KMS-11 (cell line): ENCODE measurements at regions not wholly inside any gene's neighbourhood (a gene's known extent, or its start where the extent isn't known, plus 50 kb on each side); places are given as distances from the start of the nearest gene placed in this dataset.
"Not testable (repeated sequence)": the region's sequence is repeated elsewhere in the genome, so short reads cannot be mapped to it uniquely, and the experiment has no call there.

ENCODE experiments used
- H2AFZ ChIP-seq: fragments of 200-600 bp; sonication (generic); 2 replicates; pipeline ENCODE4 v1.6.1; 2016; ENCODE audit warnings: antibody characterized with exemption, mixed run types, low read depth
- H3K27ac ChIP-seq: fragments of 200-600 bp; sonication (generic); 2 replicates; pipeline ENCODE4 v1.6.1; 2016; ENCODE audit warnings: mild to moderate bottlenecking, mixed run types
- H3K27me3 ChIP-seq: fragments of 200-600 bp; sonication (generic); 2 replicates; pipeline ENCODE4 v1.6.1; 2017; ENCODE audit warnings: mild to moderate bottlenecking, low read depth, mixed run types, moderate library complexity; ENCODE audit not compliant: insufficient read depth
- H3K36me3 ChIP-seq: fragments of 200-600 bp; sonication (generic); 2 replicates; pipeline ENCODE4 v1.6.1; 2017; ENCODE audit warnings: mild to moderate bottlenecking, mixed run types; ENCODE audit not compliant: insufficient read depth
- H3K4me1 ChIP-seq: fragments of 200-600 bp; sonication (generic); 2 replicates; pipeline ENCODE4 v1.6.1; 2016; ENCODE audit warnings: mild to moderate bottlenecking, low read depth, mixed run types; ENCODE audit not compliant: poor library complexity, severe bottlenecking
- H3K4me2 ChIP-seq: fragments of 200-600 bp; sonication (generic); 2 replicates; pipeline ENCODE4 v1.7.0; 2016; ENCODE audit warnings: mild to moderate bottlenecking, mixed run types
- H3K4me3 ChIP-seq: fragments of 200-600 bp; sonication (generic); IDR thresholded peaks from 2 replicates; pipeline ENCODE4 v1.6.1; 2017; ENCODE audit warnings: low read depth, low read length, mixed read lengths; ENCODE audit not compliant: insufficient read depth
- H3K79me2 ChIP-seq: fragments of 200-600 bp; sonication (generic); 2 replicates; pipeline ENCODE4 v1.6.1; 2016; ENCODE audit warnings: low read depth, mixed run types; ENCODE audit not compliant: insufficient read depth
- H3K9ac ChIP-seq: fragments of 200-600 bp; sonication (generic); 2 replicates; pipeline ENCODE4 v1.6.1; 2016; ENCODE audit warnings: mild to moderate bottlenecking, mixed run types
- H4K20me1 ChIP-seq: fragments of 200-600 bp; sonication (generic); 2 replicates; pipeline ENCODE4 v1.6.1; 2016; ENCODE audit warnings: mild to moderate bottlenecking, mixed run types; ENCODE audit not compliant: insufficient read depth
- CTCF ChIP-seq: fragments of 200-600 bp; sonication (generic); conservative IDR thresholded peaks from 2 replicates; pipeline ENCODE4 v1.6.1; 2017; ENCODE audit warnings: low read depth, mild to moderate bottlenecking, antibody characterized with exemption, low read length, moderate library complexity, mixed read lengths

- Histone ChIP-seq H3K79me2 (no peaks in the 10 kb centered on the region), H3K9ac (no peak overlapping the region), H4K20me1 (no peaks in the 10 kb centered on the region), H2AFZ (no peak overlapping the region), H3K27ac (no peak overlapping the region), H3K4me1 (no peaks in the 10 kb centered on the region), H3K27me3 (no peaks in the 10 kb centered on the region), H3K4me3 (no peak overlapping the region), H3K36me3 (no peaks in the 10 kb centered on the region), H3K4me2 (no peak overlapping the region)
- TF ChIP-seq CTCF, result no peak
Observed at GRCh38 chr5:104903941-104904340, 1341.4 kb upstream of the NUDT12 start.

- no peaks in the 10 kb centered on the region for H3K79me2 ChIP-seq
- H3K9ac ChIP-seq, result no peak overlapping the region
Observed at GRCh38 chr5:104891596-104891995, 1329.0 kb upstream of the NUDT12 start.

GRCh38 chr5:104890767-104891166, 1328.2 kb upstream of the NUDT12 start:
- Histone ChIP-seq H3K27me3 (no peaks in the 10 kb centered on the region), H4K20me1 (no peaks in the 10 kb centered on the region), H3K4me1 (no peaks in the 10 kb centered on the region), H3K9ac (no peak overlapping the region), H3K4me3 (no peak overlapping the region), H3K27ac (no peak overlapping the region), H2AFZ (no peak overlapping the region), H3K4me2 (no peak overlapping the region), H3K79me2 (no peaks in the 10 kb centered on the region), H3K36me3 (no peaks in the 10 kb centered on the region)
- TF ChIP-seq CTCF, result no peak

More at GRCh38 chr5:104891596-104891995, 1329.0 kb upstream of the NUDT12 start:
- no peaks in the 10 kb centered on the region for H4K20me1 ChIP-seq
- no peak for TF ChIP-seq CTCF
- no peak overlapping the region for H2AFZ ChIP-seq
- no peaks in the 10 kb centered on the region for H3K36me3 ChIP-seq
- H3K27me3 ChIP-seq, result no peaks in the 10 kb centered on the region
- H3K4me2 ChIP-seq, result no peak overlapping the region
- no peak overlapping the region for H3K27ac ChIP-seq
- H3K4me3 ChIP-seq, result no peak overlapping the region
- H3K4me1 ChIP-seq, result no peaks in the 10 kb centered on the region

- Histone ChIP-seq H2AFZ (no peak overlapping the region), H3K36me3 (no peaks in the 10 kb centered on the region), H3K27ac (no peak overlapping the region), H3K9ac (no peak overlapping the region), H4K20me1 (no peaks in the 10 kb centered on the region), H3K4me1 (no peaks in the 10 kb centered on the region), H3K27me3 (no peaks in the 10 kb centered on the region), H3K4me2 (no peak overlapping the region), H3K4me3 (no peak overlapping the region), H3K79me2 (no peaks in the 10 kb centered on the region)
- TF ChIP-seq CTCF, result no peak
Observed at GRCh38 chr5:104859437-104859836, 1296.8 kb upstream of the NUDT12 start.

- H3K4me3 ChIP-seq, H4K20me1 ChIP-seq, H2AFZ ChIP-seq, H3K4me2 ChIP-seq, H3K4me1 ChIP-seq, H3K27ac ChIP-seq, H3K27me3 ChIP-seq, H3K79me2 ChIP-seq, H3K36me3 ChIP-seq, H3K9ac ChIP-seq: not testable (repeated sequence)
Observed at GRCh38 chr5:104852099-104852498, 1289.5 kb upstream of the NUDT12 start.
